IMR-90 (cell line): ENCODE measurements at regions not wholly inside any gene's neighbourhood (a gene's known extent, or its start where the extent isn't known, plus 50 kb on each side); places are given as distances from the start of the nearest gene placed in this dataset.

ENCODE experiments used
- ATAC-seq: fragments of 200-7000 bp; cut with Tn5 transposase; 2 replicates; pipeline ENCODE4 v1.9.1; 2020; ENCODE audit warnings: low read depth, mild to moderate bottlenecking, moderate library complexity
- BruUV-seq: library from RNA; stranded (reverse); fragments of 400-500 nt; replicated peaks from 2 replicates; lab custom pipeline; 2021; lab: Mats Ljungman, UMichigan
- CTCF ChIA-PET: fragments of 300-600 bp; formaldehyde crosslinking; extraction: SDS; loops from one replicate; lab custom pipeline; 2021; ENCODE audit warnings: antibody characterized with exemption; lab: Yijun Ruan, JAX
- POLR2A ChIA-PET: fragments of 300-600 bp; sonication (Branson Sonifier 250); formaldehyde crosslinking; loops from one replicate; lab custom pipeline; 2022; ENCODE audit warnings: antibody characterized with exemption; ENCODE audit not compliant: unreplicated experiment; lab: Charles Lee
- DNase-seq: peaks from one replicate; pipeline ENCODE4 v3.0.0; 2013
- H2AFZ ChIP-seq: replicated peaks from 2 replicates; pipeline ENCODE3; 2013; ENCODE audit warnings: low read length, mild to moderate bottlenecking; ENCODE audit not compliant: poor library complexity
- H2AK5ac ChIP-seq: 2 replicates; pipeline ENCODE4 v1.6.1; 2013; ENCODE audit warnings: low read depth, low read length, inconsistent platforms
- H2AK9ac ChIP-seq: replicated peaks from 2 replicates; pipeline ENCODE3; 2013; ENCODE audit warnings: mild to moderate bottlenecking, low read depth, low read length, moderate library complexity; ENCODE audit not compliant: poor library complexity
- H2BK120ac ChIP-seq: 2 replicates; pipeline ENCODE4 v1.6.1; 2013; ENCODE audit warnings: low read depth, low read length, inconsistent platforms
- H2BK15ac ChIP-seq: 3 replicates; pipeline ENCODE4 v1.6.1; 2013; ENCODE audit warnings: low read depth, low read length, inconsistent platforms
- H2BK20ac ChIP-seq: 2 replicates; pipeline ENCODE4 v1.6.1; 2013; ENCODE audit warnings: low read depth, mild to moderate bottlenecking, inconsistent platforms, low read length, moderate library complexity
- H2BK5ac ChIP-seq: 2 replicates; pipeline ENCODE4 v1.6.1; 2013; ENCODE audit warnings: mild to moderate bottlenecking, low read depth, low read length, inconsistent platforms; ENCODE audit not compliant: poor library complexity, severe bottlenecking
- H3K14ac ChIP-seq: replicated peaks from 2 replicates; pipeline ENCODE4 v1.6.1; 2013; ENCODE audit warnings: low read depth, low read length, inconsistent platforms
- H3K18ac ChIP-seq: 2 replicates; pipeline ENCODE4 v1.6.1; 2013; ENCODE audit warnings: low read depth, low read length, control low read depth
- H3K23ac ChIP-seq: 2 replicates; pipeline ENCODE4 v1.6.1; 2013; ENCODE audit warnings: low read depth, low read length, inconsistent platforms
- H3K27ac ChIP-seq: 2 replicates; pipeline ENCODE4 v1.5.1; 2013; ENCODE audit warnings: mild to moderate bottlenecking, control low read depth, low read length; ENCODE audit not compliant: insufficient read depth
- H3K27me3 ChIP-seq: 2 replicates; pipeline ENCODE4 v1.6.1; 2013; ENCODE audit warnings: low read length; ENCODE audit not compliant: control insufficient read depth, insufficient read depth
- H3K36me3 ChIP-seq: 2 replicates; pipeline ENCODE4 v1.6.1; 2013; ENCODE audit warnings: low read length, mixed read lengths; ENCODE audit not compliant: control insufficient read depth, insufficient read depth
- H3K4ac ChIP-seq: 2 replicates; pipeline ENCODE4 v1.6.1; 2013; ENCODE audit warnings: low read depth, low read length, inconsistent platforms
- H3K4me1 ChIP-seq: 2 replicates; pipeline ENCODE4 v1.6.1; 2013; ENCODE audit warnings: low read length, mixed read lengths; ENCODE audit not compliant: control insufficient read depth, insufficient read depth
- H3K4me2 ChIP-seq: 2 replicates; pipeline ENCODE4 v1.6.1; 2013; ENCODE audit warnings: low read depth, mild to moderate bottlenecking, control low read depth, low read length, moderate library complexity
- H3K4me3 ChIP-seq: 2 replicates; pipeline ENCODE4 v1.5.1; 2013; ENCODE audit warnings: low read depth, mild to moderate bottlenecking, control low read depth, low read length, moderate library complexity; ENCODE audit not compliant: insufficient read depth
- H3K56ac ChIP-seq: 2 replicates; pipeline ENCODE4 v1.6.1; 2013; ENCODE audit warnings: low read length, inconsistent platforms; ENCODE audit not compliant: insufficient read depth; ENCODE audit errors: extremely low read depth
- H3K79me1 ChIP-seq, 2 experiments: 2 replicates each; pipeline ENCODE4 v1.6.1; 2013; ENCODE audit warnings: low read length in 2 of 2, inconsistent platforms in 1 of 2, low read depth in 1 of 2
- H3K9ac ChIP-seq: 2 replicates; pipeline ENCODE4 v1.6.1; 2013; ENCODE audit warnings: low read depth, low read length, control low read depth
- H3K9me1 ChIP-seq: 2 replicates; pipeline ENCODE4 v1.6.1; 2013; ENCODE audit warnings: low read length, inconsistent platforms; ENCODE audit not compliant: insufficient read depth
- H3K9me3 ChIP-seq: 2 replicates; pipeline ENCODE4 v1.6.1; 2013; ENCODE audit warnings: low read length; ENCODE audit not compliant: control insufficient read depth, insufficient read depth
- H4K20me1 ChIP-seq: 2 replicates; pipeline ENCODE4 v1.6.1; 2013; ENCODE audit warnings: low read length, inconsistent platforms; ENCODE audit not compliant: insufficient read depth
- H4K5ac ChIP-seq: 2 replicates; pipeline ENCODE4 v1.6.1; 2013; ENCODE audit warnings: mild to moderate bottlenecking, low read depth, low read length, control low read depth
- H4K8ac ChIP-seq, 2 experiments: 2 replicates each; pipeline ENCODE4 v1.6.1; 2013; ENCODE audit warnings: low read depth in 2 of 2, low read length in 2 of 2, control low read depth in 1 of 2, inconsistent platforms in 1 of 2
- H4K91ac ChIP-seq: 2 replicates; pipeline ENCODE4 v1.6.1; 2013; ENCODE audit warnings: low read depth, low read length, inconsistent platforms; ENCODE audit not compliant: insufficient read depth
- BHLHE40 ChIP-seq: fragments of 150-350 bp; IDR thresholded peaks from 2 replicates; pipeline ENCODE4 v1.6.1; 2016; ENCODE audit warnings: mild to moderate bottlenecking, low read depth, low read length
- CEBPB ChIP-seq: IDR thresholded peaks from 2 replicates; pipeline ENCODE4 v1.6.1; 2012; ENCODE audit warnings: low read depth, low read length, improper control_type of control experiment
- CHD1 ChIP-seq: IDR thresholded peaks from 2 replicates; pipeline ENCODE4 v1.6.1; 2012; ENCODE audit warnings: low read depth, low read length, improper control_type of control experiment
- FOS ChIP-seq: fragments of 150-350 bp; IDR thresholded peaks from 2 replicates; pipeline ENCODE4 v1.6.1; 2016; ENCODE audit warnings: low read depth, low read length
- MAFK ChIP-seq: IDR thresholded peaks from 2 replicates; pipeline ENCODE4 v1.6.1; 2012; ENCODE audit warnings: low read depth, low read length, improper control_type of control experiment
- MAZ ChIP-seq: IDR thresholded peaks from 2 replicates; pipeline ENCODE4 v1.6.1; 2012; ENCODE audit warnings: low read depth, mild to moderate bottlenecking, low read length, improper control_type of control experiment, moderate library complexity, borderline replicate concordance
- MXI1 ChIP-seq: IDR thresholded peaks from 2 replicates; pipeline ENCODE4 v1.6.1; 2012; ENCODE audit warnings: low read depth, mild to moderate bottlenecking, low read length, moderate library complexity, borderline replicate concordance
- NFE2L2 ChIP-seq: fragments of 150-350 bp; IDR thresholded peaks from 2 replicates; pipeline ENCODE4 v1.6.1; 2016; ENCODE audit warnings: low read depth, mild to moderate bottlenecking, low read length
- POLR2A ChIP-seq: IDR thresholded peaks from 2 replicates; pipeline ENCODE4 v1.6.1; 2012; ENCODE audit warnings: mild to moderate bottlenecking, low read depth, low read length
- RAD21 ChIP-seq: IDR thresholded peaks from 2 replicates; pipeline ENCODE4 v1.6.1; 2012; ENCODE audit warnings: low read length, improper control_type of control experiment
- RCOR1 ChIP-seq: IDR thresholded peaks from 2 replicates; pipeline ENCODE4 v1.6.1; 2012; ENCODE audit warnings: mild to moderate bottlenecking, low read length, improper control_type of control experiment; ENCODE audit not compliant: insufficient replicate concordance
- RFX5 ChIP-seq: IDR thresholded peaks from 2 replicates; pipeline ENCODE4 v1.8.0; 2012; ENCODE audit warnings: low read depth, mild to moderate bottlenecking, low read length, moderate library complexity
- SMC3 ChIP-seq: fragments of 150-350 bp; IDR thresholded peaks from 2 replicates; pipeline ENCODE4 v1.6.1; 2016; ENCODE audit warnings: low read depth, mild to moderate bottlenecking, antibody characterized with exemption, low read length, moderate library complexity
- WGBS, 2 experiments: methylation state at CpG; one replicate each; pipeline versions ENCODE4 v1.1.5 to v1.1.7; 2013; ENCODE audit warnings: missing lambda C conversion rate in 2 of 2; ENCODE audit not compliant: insufficient read length in 1 of 2; ENCODE audit errors: extremely low coverage in 2 of 2; 5-methylcytosine and 5-hydroxymethylcytosine counted together
- dilution Hi-C: fragments of 300-500 bp; cut with HindIII; formaldehyde crosslinking; loops from one replicate; pipeline ENCODE4 v1.14.3; 2018; ENCODE audit warnings: low sequenced_read_pairs; ENCODE audit not compliant: unreplicated experiment
- in situ Hi-C: fragments of 300-500 bp; cut with MboI; formaldehyde crosslinking; loops from 3 replicates; pipeline ENCODE4 v1.14.3; 2019; ENCODE audit warnings: low sequenced_read_pairs, inconsistent platforms, mixed read lengths
- intact Hi-C: fragments of 100-400 bp; cut with micrococcal nuclease; formaldehyde crosslinking; loops from 2 replicates; pipeline ENCODE4 v1.10.0; 2022
- TF ChIP-seq, protein P1 (sequence below): fragments of 150-350 bp; IDR thresholded peaks from 2 replicates; pipeline ENCODE4 v1.6.1; 2016; ENCODE audit warnings: low read depth, mild to moderate bottlenecking, low read length, moderate library complexity, borderline replicate concordance
- TF ChIP-seq, protein P2 (sequence below): conservative IDR thresholded peaks from 2 replicates; pipeline ENCODE4 v1.5.1; 2012; ENCODE audit warnings: mild to moderate bottlenecking, low read depth, low read length, improper control_type of control experiment
- TF ChIP-seq, protein P3 (sequence below): fragments of 150-350 bp; IDR thresholded peaks from 2 replicates; pipeline ENCODE4 v1.6.1; 2017; ENCODE audit warnings: mild to moderate bottlenecking, antibody characterized with exemption, low read length, low read depth

DNA sequence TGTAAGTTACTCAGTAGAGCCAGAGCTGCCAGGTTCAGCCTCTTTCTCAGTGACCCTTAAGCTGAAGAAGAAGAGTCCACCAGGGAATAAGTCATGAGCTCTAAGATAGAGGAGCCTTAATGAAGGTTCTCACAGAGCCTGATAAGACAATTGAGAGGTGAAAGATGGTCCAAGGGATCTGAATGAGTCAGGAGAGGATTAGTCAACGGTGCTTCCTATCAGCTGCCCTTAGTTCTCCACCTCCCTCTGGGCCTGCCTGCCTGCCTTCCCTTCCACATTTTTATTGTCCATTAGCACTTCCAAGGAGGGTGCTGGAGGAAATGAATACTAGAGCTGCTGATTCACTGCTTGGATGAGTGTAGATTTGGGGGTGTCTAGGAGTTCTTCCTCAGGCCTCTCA lies 161.7 kb upstream of the RMST start:
- no peak overlapping the region for H3K4me2 ChIP-seq
- intact Hi-C loops: no loop called here
- ChIA-PET CTCF (no interaction called here), POLR2A (no interaction called here)
- H4K91ac ChIP-seq: no peak overlapping the region
- H3K36me3 ChIP-seq: no peaks in the 10 kb centered on the region
- no peak overlapping the region for H3K9ac ChIP-seq
- no TSS peak for BruUV-seq
- no peak overlapping the region for H3K56ac ChIP-seq
- dilution Hi-C loops: no loop called here
- H3K4me3 ChIP-seq: no peak overlapping the region
- H2BK120ac ChIP-seq: no peak overlapping the region
- no peak overlapping the region for H3K27ac ChIP-seq
- TF ChIP-seq SMC3 (no peak), RCOR1 (no peak), MXI1 (no peak), MAZ (no peak), NFE2L2 (no peak), RFX5 (no peak), BHLHE40 (no peak), MAFK (no peak), RAD21 (no peak), FOS (no peak), POLR2A (no peak), CHD1 (no peak), CEBPB (no peak)
- TF ChIP-seq, protein P1, sequence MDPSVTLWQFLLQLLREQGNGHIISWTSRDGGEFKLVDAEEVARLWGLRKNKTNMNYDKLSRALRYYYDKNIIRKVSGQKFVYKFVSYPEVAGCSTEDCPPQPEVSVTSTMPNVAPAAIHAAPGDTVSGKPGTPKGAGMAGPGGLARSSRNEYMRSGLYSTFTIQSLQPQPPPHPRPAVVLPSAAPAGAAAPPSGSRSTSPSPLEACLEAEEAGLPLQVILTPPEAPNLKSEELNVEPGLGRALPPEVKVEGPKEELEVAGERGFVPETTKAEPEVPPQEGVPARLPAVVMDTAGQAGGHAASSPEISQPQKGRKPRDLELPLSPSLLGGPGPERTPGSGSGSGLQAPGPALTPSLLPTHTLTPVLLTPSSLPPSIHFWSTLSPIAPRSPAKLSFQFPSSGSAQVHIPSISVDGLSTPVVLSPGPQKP: no peak
- TF ChIP-seq, protein P2, sequence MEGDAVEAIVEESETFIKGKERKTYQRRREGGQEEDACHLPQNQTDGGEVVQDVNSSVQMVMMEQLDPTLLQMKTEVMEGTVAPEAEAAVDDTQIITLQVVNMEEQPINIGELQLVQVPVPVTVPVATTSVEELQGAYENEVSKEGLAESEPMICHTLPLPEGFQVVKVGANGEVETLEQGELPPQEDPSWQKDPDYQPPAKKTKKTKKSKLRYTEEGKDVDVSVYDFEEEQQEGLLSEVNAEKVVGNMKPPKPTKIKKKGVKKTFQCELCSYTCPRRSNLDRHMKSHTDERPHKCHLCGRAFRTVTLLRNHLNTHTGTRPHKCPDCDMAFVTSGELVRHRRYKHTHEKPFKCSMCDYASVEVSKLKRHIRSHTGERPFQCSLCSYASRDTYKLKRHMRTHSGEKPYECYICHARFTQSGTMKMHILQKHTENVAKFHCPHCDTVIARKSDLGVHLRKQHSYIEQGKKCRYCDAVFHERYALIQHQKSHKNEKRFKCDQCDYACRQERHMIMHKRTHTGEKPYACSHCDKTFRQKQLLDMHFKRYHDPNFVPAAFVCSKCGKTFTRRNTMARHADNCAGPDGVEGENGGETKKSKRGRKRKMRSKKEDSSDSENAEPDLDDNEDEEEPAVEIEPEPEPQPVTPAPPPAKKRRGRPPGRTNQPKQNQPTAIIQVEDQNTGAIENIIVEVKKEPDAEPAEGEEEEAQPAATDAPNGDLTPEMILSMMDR: no peak
- TF ChIP-seq, protein P3, sequence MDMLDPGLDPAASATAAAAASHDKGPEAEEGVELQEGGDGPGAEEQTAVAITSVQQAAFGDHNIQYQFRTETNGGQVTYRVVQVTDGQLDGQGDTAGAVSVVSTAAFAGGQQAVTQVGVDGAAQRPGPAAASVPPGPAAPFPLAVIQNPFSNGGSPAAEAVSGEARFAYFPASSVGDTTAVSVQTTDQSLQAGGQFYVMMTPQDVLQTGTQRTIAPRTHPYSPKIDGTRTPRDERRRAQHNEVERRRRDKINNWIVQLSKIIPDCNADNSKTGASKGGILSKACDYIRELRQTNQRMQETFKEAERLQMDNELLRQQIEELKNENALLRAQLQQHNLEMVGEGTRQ: no peak
- H2BK20ac ChIP-seq: no peak overlapping the region
- H3K79me1 ChIP-seq: no peaks in the 10 kb centered on the region
- no peak overlapping the region for H4K8ac ChIP-seq
- H4K20me1 ChIP-seq: no peaks in the 10 kb centered on the region
- in situ Hi-C loops: loop anchor here (10.0 to 25.0 kb wide), 2 partner anchors 716 to 1086 kb away; no protein-coding TSS in a partner anchor
- H3K18ac ChIP-seq: no peak overlapping the region
- no peak for ATAC-seq
- H3K27me3 ChIP-seq: no peaks in the 10 kb centered on the region
- DNase-seq: no peak
- no peak overlapping the region for H3K14ac ChIP-seq
- H2BK15ac ChIP-seq: no peak overlapping the region
- no peak overlapping the region for H2AK5ac ChIP-seq
- H3K9me3 ChIP-seq: 0 out of 2 replicates have a peak, but pooled peaks cover 1% of the 10 kb centered on the region
- no CpG with 5 or more reads among the region's 1 CpG for WGBS, 2 experiments
- H2AFZ ChIP-seq: no peak overlapping the region
- H2AK9ac ChIP-seq: no peak overlapping the region
- H2BK5ac ChIP-seq: no peak overlapping the region
- no peaks in the 10 kb centered on the region for H3K9me1 ChIP-seq
- H3K4ac ChIP-seq: no peak overlapping the region
- no peak overlapping the region for H4K5ac ChIP-seq
- H3K23ac ChIP-seq: no peak overlapping the region
- H3K4me1 ChIP-seq: no peaks in the 10 kb centered on the region
